Cardiac fibroblast (primary cell): ENCODE measurements at regions not wholly inside any gene's neighbourhood (a gene's known extent, or its start where the extent isn't known, plus 50 kb on each side); places are given as distances from the start of the nearest gene placed in this dataset.

Experiments
- DNase-seq, 2 donors: peaks; one replicate each; pipeline versions ENCODE4 v3.0.0 to v3.0.0-alpha.2; 2010; ENCODE audit warnings: low read depth in 2 of 2
- H3K4me3 ChIP-seq, 2 donors: replicated peaks in 1 of 2; 1 replicate in 1 of 2; 2 replicates in 1 of 2; pipeline ENCODE4 v1.5.1; 2011; ENCODE audit warnings: low read depth in 2 of 2, low read length in 2 of 2, mild to moderate bottlenecking in 2 of 2, moderate library complexity in 1 of 2
- TF ChIP-seq, protein P1 (sequence below): IDR thresholded peaks from one replicate; pipeline ENCODE4 v1.5.1; 2011; ENCODE audit warnings: low read depth, mild to moderate bottlenecking, low read length, inconsistent platforms

DNA sequence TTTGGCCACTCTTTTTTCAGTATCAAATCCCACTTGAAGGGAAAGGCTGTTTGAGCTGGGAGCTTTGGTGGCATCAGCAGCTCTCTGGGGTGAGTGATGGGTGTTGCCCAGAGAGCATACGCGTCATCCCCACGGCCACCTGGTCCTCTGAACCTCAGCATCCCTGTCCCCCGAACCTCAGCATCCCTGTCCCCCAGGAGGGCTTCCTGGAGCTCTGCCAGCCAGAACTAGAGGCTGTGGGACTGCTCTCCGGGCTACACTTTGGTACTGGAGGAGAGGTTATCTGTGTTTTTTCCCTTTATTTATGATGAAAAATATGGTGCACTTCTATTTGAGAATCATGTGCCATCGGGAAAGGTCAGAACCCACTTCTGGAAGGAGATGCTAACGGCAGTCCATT lies 131.5 kb upstream of the RTL1 start:
- no peak for DNase-seq
- no peak overlapping the region for H3K4me3 ChIP-seq
- TF ChIP-seq, protein P1, sequence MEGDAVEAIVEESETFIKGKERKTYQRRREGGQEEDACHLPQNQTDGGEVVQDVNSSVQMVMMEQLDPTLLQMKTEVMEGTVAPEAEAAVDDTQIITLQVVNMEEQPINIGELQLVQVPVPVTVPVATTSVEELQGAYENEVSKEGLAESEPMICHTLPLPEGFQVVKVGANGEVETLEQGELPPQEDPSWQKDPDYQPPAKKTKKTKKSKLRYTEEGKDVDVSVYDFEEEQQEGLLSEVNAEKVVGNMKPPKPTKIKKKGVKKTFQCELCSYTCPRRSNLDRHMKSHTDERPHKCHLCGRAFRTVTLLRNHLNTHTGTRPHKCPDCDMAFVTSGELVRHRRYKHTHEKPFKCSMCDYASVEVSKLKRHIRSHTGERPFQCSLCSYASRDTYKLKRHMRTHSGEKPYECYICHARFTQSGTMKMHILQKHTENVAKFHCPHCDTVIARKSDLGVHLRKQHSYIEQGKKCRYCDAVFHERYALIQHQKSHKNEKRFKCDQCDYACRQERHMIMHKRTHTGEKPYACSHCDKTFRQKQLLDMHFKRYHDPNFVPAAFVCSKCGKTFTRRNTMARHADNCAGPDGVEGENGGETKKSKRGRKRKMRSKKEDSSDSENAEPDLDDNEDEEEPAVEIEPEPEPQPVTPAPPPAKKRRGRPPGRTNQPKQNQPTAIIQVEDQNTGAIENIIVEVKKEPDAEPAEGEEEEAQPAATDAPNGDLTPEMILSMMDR: no peak

DNA sequence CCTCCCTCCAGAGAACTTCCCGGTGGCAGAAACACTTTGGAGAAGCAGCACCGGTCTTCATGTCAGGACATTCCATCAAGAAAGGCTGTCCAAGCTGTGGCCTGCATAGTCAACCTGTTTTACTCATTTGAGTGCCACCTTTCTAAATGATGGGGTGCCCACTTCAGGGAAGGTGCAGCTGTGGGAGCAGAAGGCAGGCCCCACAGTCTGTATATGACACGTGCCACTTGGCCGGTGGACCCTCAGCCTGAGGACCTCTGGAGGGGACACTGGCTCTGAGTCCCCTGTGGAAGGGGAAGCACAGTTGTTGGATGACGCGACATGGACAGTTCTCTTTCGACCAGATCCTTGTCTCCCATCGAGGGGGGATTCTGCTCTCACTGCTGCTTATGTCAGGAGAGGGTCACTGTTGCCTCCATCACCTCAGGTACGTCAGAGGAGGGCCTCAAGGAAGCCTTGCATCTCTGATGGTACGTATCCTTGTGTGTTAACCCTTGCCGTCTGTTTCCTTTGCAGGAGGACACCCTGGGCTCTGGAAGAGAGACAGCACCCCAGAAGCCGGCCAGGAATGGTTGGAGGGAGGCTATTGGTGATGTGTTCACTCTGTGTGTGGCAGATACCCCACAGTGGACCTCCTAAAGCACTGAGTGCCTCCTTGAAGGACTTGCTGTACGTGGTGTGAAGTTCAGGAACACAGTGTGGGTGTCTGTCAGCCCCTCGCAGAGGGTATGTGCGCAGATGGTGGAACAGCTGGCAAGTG lies 132.1 kb upstream of the RTL1 start:
- no peak for DNase-seq
- no peak overlapping the region for H3K4me3 ChIP-seq
- TF ChIP-seq, protein P1: no peak

- H3K4me3 ChIP-seq: no peak overlapping the region
- DNase-seq: no peak
- TF ChIP-seq, protein P1: no peak
These were observed 133.7 kb upstream of the RTL1 start for GRCh38 chr14:101037021-101037817.

GRCh38 chr14:101039031-101039754 lies 135.7 kb upstream of the RTL1 start:
- TF ChIP-seq, protein P1: no peak
- H3K4me3 ChIP-seq: no peak overlapping the region
- no peak for DNase-seq

- no peak overlapping the region for H3K4me3 ChIP-seq
- TF ChIP-seq, protein P1: no peak
- no peak for DNase-seq
These were observed 136.2 kb upstream of the RTL1 start for GRCh38 chr14:101039755-101040138.

- TF ChIP-seq, protein P1: no peak
- no peak for DNase-seq
- no peak overlapping the region for H3K4me3 ChIP-seq
These were observed 137.3 kb upstream of the RTL1 start for GRCh38 chr14:101040538-101041442.
